ENCODE measurements at regions not wholly inside any gene's neighbourhood (a gene's known extent, or its start where the extent isn't known, plus 50 kb on each side); places are given as distances from the start of the nearest gene placed in this dataset.

DNA sequence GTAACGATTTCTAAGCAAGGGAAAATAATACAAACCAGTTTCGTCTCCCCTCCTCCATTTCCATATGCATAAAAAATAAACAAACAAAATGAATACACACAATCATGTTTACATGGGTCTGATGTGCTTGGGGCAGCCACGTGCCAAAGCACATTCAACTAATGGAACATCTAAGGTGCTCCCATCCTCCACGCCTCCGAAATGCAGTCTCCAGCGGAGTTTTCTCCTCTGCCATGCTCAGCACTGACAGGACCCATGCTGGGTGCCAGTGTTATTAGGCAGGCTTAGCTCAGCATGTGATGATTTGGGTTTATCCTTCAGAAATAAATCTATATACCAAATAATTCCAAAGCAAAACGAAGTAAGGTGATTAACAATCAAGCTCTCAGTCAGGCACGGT, 337.3 kb upstream of the ATP10A start (continued):
- TF ChIP-seq, protein P1, sequence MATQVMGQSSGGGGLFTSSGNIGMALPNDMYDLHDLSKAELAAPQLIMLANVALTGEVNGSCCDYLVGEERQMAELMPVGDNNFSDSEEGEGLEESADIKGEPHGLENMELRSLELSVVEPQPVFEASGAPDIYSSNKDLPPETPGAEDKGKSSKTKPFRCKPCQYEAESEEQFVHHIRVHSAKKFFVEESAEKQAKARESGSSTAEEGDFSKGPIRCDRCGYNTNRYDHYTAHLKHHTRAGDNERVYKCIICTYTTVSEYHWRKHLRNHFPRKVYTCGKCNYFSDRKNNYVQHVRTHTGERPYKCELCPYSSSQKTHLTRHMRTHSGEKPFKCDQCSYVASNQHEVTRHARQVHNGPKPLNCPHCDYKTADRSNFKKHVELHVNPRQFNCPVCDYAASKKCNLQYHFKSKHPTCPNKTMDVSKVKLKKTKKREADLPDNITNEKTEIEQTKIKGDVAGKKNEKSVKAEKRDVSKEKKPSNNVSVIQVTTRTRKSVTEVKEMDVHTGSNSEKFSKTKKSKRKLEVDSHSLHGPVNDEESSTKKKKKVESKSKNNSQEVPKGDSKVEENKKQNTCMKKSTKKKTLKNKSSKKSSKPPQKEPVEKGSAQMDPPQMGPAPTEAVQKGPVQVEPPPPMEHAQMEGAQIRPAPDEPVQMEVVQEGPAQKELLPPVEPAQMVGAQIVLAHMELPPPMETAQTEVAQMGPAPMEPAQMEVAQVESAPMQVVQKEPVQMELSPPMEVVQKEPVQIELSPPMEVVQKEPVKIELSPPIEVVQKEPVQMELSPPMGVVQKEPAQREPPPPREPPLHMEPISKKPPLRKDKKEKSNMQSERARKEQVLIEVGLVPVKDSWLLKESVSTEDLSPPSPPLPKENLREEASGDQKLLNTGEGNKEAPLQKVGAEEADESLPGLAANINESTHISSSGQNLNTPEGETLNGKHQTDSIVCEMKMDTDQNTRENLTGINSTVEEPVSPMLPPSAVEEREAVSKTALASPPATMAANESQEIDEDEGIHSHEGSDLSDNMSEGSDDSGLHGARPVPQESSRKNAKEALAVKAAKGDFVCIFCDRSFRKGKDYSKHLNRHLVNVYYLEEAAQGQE (IDR thresholded peaks at IDR 0.05), result no peak
- TF ChIP-seq KDM5A (IDR thresholded peaks at IDR 0.05) (no peak), PHF8 (IDR thresholded peaks at IDR 0.05; ENCODE audit: borderline replicate concordance, low read depth) (no peak)

DNA sequence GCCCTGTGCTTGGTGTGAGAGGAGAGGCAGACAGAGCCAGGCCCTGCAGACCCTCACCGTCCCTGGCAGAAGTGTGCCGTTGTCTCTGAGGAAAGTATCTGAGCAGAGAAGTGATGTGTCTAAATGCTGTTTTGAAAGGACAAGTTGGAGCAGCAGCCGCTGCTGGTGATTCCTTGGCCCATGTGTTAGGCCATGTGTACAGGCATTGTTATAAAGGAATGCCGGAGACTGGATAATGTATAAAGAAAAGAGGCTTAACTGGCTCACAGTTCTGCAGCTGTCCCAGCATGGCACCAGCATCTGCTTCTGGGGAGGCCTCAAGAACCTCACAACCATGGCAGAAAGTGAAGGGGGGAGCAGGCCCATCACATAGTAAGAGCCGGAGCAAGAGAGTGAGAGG, 334.6 kb upstream of the ATP10A start:
- H3K27ac ChIP-seq, result no peak overlapping the region
- H3K9me3 ChIP-seq, result no peaks in the 10 kb centered on the region
- no peak for DNase-seq (ENCODE audit: low read depth in 1 of 2, low spot score in 1 of 2)
- H3K4me3 ChIP-seq, result no peak overlapping the region
- CTCF ChIA-PET, result no interaction called here
- ATAC-seq, result no peak
- WGBS (ENCODE audit: missing lambda C conversion rate), result 45% methylated on average over 5 of the region's 5 CpGs
- FAIRE-seq, result no peak
- TF ChIP-seq FOSL2 (IDR thresholded peaks at IDR 0.05), result no peak
- TF ChIP-seq FOSL2 (CRISPR knock-in tag; IDR thresholded peaks at IDR 0.05), result no peak
- TF ChIP-seq ESRRA (IDR thresholded peaks at IDR 0.05; ENCODE audit: borderline replicate concordance, low read length), result no peak
- TF ChIP-seq FOXS1 (CRISPR knock-in tag; IDR thresholded peaks at IDR 0.05), result no peak
- TF ChIP-seq RCOR1 (IDR thresholded peaks at IDR 0.05; ENCODE audit: low read depth, low read length), result no peak
- no peak for TF ChIP-seq RFX5 (IDR thresholded peaks at IDR 0.05)
- TF ChIP-seq KDM5A (IDR thresholded peaks at IDR 0.05), result no peak
- no peak for TF ChIP-seq CEBPB (IDR thresholded peaks at IDR 0.05)
- no peak for TF ChIP-seq FOSB (CRISPR knock-in tag; IDR thresholded peaks at IDR 0.05)
- no peak overlapping the region for H3K4me2 ChIP-seq
- POLR2A ChIA-PET, result no interaction called here
- no peaks in the 10 kb centered on the region for H3K4me1 ChIP-seq

DNA sequence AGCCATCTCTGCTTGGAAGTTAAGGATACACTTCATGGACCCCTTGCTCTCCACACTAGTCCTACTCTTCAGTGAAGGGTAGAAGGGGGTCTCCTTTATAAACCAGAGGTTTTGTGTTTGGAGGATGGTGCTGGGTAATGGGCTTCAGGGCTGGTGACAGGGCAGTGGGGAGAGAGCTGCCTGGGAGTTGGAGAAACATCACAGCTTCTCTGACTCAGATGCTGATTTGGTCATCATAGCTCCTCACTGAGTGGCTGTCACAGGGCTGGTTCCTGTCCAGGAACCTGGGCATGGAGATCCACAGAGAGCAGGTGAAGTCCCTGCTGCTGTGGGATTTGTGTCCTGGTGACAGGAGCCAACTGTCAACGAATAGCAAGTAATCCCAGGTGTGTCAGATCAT, 333.9 kb upstream of the ATP10A start:
- Histone ChIP-seq H3K27ac (no peak overlapping the region), H3K4me3 (no peak overlapping the region), H3K4me1 (no peaks in the 10 kb centered on the region), H3K4me2 (no peak overlapping the region), H3K9me3 (no peaks in the 10 kb centered on the region)
- no peak for FAIRE-seq
- TF ChIP-seq SMC3 (IDR thresholded peaks at IDR 0.05) (no peak), ZNF302 (CRISPR knock-in tag; IDR thresholded peaks at IDR 0.05) (no peak), NPAS2 (CRISPR knock-in tag; IDR thresholded peaks at IDR 0.05; ENCODE audit: borderline replicate concordance) (no peak), HDAC2 (IDR thresholded peaks at IDR 0.05) (no peak)
- TF ChIP-seq, protein P2, sequence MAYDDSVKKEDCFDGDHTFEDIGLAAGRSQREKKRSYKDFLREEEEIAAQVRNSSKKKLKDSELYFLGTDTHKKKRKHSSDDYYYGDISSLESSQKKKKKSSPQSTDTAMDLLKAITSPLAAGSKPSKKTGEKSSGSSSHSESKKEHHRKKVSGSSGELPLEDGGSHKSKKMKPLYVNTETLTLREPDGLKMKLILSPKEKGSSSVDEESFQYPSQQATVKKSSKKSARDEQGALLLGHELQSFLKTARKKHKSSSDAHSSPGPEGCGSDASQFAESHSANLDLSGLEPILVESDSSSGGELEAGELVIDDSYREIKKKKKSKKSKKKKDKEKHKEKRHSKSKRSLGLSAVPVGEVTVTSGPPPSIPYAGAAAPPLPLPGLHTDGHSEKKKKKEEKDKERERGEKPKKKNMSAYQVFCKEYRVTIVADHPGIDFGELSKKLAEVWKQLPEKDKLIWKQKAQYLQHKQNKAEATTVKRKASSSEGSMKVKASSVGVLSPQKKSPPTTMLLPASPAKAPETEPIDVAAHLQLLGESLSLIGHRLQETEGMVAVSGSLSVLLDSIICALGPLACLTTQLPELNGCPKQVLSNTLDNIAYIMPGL (CRISPR knock-in tag; IDR thresholded peaks at IDR 0.05; ENCODE audit: borderline replicate concordance), result no peak
- ChIA-PET POLR2A (no interaction called here), CTCF (no interaction called here)
- WGBS (ENCODE audit: missing lambda C conversion rate), result no CpG with 5 or more reads among the region's 1 CpG
- no peak for DNase-seq (ENCODE audit: low read depth in 1 of 2, low spot score in 1 of 2)
- no peak for ATAC-seq

DNA sequence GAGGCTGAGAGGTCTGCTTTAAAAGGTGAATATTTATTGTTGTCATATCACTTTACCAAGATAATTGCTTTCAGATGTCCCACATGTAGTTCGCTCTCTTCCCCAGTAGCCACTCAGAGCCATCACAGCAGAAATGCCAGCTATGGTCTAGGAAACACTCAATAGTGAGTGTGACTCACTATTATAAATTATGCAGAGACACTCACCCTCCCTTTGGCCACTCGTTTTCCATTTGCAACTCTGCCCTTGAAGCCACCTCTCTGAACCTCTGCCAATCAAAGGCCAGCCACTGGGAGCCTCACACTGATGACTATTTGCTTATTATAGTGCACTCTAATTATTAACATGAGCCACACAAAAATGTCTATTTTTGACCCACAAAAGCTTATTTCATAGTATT, 328.1 kb upstream of the ATP10A start:
- FAIRE-seq (no peak), DNase-seq (ENCODE audit: low read depth in 1 of 2, low spot score in 1 of 2) (no peak), ATAC-seq (no peak)
- H3K4me1 ChIP-seq, result no peaks in the 10 kb centered on the region
- H3K4me2 ChIP-seq, result no peak overlapping the region
- H3K4me3 ChIP-seq, result no peak overlapping the region
- ChIA-PET POLR2A (no interaction called here), CTCF (no interaction called here)
- H3K27ac ChIP-seq, result no peak overlapping the region
- 9% methylated on average over 2 of the region's 2 CpGs for WGBS (ENCODE audit: missing lambda C conversion rate)
- H3K9me3 ChIP-seq, result no peaks in the 10 kb centered on the region
- TF ChIP-seq, protein P3, sequence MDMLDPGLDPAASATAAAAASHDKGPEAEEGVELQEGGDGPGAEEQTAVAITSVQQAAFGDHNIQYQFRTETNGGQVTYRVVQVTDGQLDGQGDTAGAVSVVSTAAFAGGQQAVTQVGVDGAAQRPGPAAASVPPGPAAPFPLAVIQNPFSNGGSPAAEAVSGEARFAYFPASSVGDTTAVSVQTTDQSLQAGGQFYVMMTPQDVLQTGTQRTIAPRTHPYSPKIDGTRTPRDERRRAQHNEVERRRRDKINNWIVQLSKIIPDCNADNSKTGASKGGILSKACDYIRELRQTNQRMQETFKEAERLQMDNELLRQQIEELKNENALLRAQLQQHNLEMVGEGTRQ (IDR thresholded peaks at IDR 0.05), result no peak
- TF ChIP-seq RFX5 (IDR thresholded peaks at IDR 0.05), result no peak
- TF ChIP-seq HEYL (CRISPR knock-in tag; IDR thresholded peaks at IDR 0.05), result no peak
- TF ChIP-seq EP300 (IDR thresholded peaks at IDR 0.05), result no peak
- TF ChIP-seq SMC3 (IDR thresholded peaks at IDR 0.05), result no peak
- TF ChIP-seq ZC3H11A (IDR thresholded peaks at IDR 0.05), result no peak
- no peak for TF ChIP-seq RCOR1 (IDR thresholded peaks at IDR 0.05; ENCODE audit: low read depth, low read length)
- TF ChIP-seq, protein P1 (IDR thresholded peaks at IDR 0.05), result no peak
- no peak for TF ChIP-seq ZFP36 (IDR thresholded peaks at IDR 0.05; ENCODE audit: borderline replicate concordance, partially characterized antibody)
- TF ChIP-seq HOXA7 (CRISPR knock-in tag; IDR thresholded peaks at IDR 0.05), result no peak
- TF ChIP-seq HOXB13 (CRISPR knock-in tag; IDR thresholded peaks at IDR 0.05; ENCODE audit: low read depth), result no peak
- TF ChIP-seq MAZ (IDR thresholded peaks at IDR 0.05; ENCODE audit: borderline replicate concordance, low read depth, low read length), result no peak

Data from A549 (cell line).